T-helper 22 cell (primary cell): ENCODE measurements at regions not wholly inside any gene's neighbourhood (a gene's known extent, or its start where the extent isn't known, plus 50 kb on each side); places are given as distances from the start of the nearest gene placed in this dataset.
"Not testable (repeated sequence)": the region's sequence is repeated elsewhere in the genome, so short reads cannot be mapped to it uniquely, and the experiment has no call there.

Experiments
- DNase-seq: peaks from one replicate; pipeline ENCODE4 v3.0.0-alpha.2; 2020; ENCODE audit warnings: low read depth

DNA sequence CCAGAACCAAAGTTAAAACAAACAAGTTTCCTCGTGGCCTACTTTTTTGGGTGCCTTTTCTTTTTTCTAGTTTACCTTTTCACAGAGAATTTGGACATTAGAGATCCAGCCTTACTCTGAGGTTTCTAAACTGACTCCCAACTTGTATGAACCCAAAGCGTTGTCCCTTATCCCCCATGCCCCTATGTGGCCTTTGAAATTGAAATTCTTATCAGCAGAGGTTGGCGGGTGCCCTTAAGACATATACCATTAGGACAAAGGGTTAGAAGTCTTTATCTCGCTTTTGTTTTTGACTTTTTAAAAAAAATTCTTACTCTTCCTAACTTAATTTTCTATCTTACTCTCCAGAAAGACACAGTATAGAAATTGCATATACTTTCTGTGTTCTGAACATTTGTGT is 76.3 kb upstream of the C7orf33 start:
- no peak for DNase-seq

- no peak for DNase-seq
These were observed 75.3 kb upstream of the C7orf33 start for GRCh38 chr7:148515237-148515636.

DNA sequence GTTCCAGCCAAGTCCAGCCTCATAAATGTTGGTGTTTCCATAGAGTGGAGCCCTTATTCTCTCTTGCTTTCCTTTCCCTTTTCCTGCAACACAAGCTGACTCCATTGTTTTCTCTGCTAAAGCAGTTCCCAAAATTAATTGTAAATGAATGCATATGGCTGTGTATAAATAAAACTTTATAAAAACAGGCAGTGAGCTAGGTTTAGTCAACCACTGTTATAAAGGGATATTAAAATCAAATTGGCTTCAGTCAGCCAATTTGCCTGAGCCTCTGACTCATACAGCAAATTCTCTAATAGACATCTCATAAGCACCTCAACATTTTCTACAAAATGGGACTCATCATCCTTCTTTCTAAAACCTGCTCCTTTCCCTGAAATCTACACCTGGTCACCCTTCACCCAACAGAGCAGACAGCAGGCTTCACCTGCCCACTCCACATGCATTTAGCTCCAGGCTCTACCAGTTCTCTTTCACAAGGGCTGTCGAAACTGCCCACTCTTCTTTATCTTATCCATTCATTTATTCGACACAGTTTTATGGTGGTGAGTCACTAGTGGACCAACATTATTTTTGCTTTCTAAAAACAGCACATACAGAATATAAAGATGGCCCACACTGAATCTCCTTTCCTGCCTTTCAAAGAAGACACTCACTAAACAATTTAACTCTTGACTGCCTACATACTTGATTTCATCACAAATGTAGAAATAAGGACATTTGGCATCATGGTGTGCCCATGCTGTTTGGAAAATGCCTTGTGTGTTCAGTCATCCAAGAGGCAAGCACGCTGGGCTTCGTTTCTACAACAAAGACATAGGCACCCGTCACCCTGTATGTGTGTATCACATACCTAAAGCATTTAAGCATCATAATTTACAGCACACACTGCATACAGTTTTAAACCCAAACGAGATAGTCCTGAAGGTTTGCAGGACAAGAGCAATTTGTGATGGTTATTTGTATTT is 74.6 kb upstream of the C7orf33 start:
- no peak for DNase-seq

DNA sequence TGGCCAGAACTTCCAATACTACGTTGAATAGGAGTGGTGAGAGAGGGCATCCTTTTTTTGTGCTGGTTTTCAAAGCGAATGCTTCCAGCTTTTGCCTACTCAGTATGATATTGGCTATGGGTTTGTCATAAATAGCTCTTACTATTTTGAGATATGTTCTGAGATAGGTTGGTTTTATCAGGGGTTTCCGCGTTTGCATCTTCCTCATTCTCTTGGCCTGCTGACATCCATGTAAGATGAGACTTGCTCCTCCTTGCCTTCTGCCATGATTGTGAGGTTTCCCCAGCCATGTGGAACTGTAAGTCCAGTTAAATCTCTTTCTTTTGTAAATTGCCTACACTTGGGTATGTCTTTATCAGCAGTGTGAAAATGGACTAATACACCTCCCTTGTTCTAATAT is 71.2 kb upstream of the C7orf33 start:
- DNase-seq = not testable (repeated sequence)

- DNase-seq = no peak
These were observed 69.3 kb upstream of the C7orf33 start for GRCh38 chr7:148521271-148521670.

- no peak for DNase-seq
These were observed 67.0 kb upstream of the C7orf33 start for GRCh38 chr7:148523550-148523949.

DNA sequence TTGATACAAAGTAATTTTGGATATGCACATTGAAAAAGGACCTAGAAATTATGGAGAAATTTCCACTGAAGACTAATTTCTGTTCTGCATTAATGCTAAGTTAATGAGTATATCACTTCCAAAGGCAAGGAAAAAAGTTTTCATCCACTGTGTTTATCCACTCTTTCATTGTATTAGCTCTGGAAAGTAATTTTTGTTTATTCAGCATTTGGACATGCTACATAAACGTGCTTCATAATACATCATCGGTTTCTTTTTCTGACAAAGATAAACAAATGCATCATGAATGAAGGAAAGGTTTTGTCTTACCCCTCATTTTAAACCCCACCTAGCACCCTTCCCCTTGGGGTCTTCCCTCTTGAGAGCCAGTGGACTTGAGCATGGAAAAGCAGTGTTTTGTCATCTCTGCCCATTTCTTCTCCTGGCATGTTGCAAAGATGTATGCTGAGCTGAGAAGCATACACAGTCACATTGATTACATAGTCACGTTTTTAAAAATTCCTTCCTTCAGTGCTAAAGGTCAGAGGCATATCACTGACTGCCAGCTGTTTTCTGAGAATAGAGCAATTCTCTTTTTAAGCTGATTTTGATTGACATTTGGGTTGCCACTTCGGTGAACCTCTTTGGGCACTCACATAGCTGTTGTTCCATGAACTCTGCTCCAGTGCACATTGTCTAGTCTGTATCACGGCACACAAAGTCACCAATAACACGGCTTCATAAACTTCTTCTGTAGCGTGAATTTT is 65.9 kb upstream of the C7orf33 start:
- no peak for DNase-seq

- peak; percentile 72 for DNase-seq
These were observed 62.8 kb upstream of the C7orf33 start for GRCh38 chr7:148527717-148528168.

DNA sequence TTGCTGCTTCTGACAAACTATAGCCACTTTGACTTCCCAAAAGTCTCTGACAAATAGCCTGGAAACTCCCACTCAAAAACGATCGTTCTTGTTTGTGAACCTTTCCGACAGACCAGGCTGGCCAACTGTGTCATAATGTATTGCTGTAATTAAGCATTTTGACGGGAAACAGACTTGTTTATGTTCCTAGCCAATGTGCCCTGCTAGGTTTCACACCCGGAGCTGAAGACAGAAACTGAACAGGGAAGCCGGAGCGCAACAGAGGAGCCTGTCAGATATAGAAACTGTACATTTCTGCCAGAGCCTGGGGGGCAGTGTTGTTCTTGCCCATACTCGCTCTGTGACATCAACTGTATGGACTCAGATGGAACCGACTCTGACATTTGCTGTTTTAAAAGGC is 55.3 kb upstream of the C7orf33 start:
- no peak for DNase-seq

DNA sequence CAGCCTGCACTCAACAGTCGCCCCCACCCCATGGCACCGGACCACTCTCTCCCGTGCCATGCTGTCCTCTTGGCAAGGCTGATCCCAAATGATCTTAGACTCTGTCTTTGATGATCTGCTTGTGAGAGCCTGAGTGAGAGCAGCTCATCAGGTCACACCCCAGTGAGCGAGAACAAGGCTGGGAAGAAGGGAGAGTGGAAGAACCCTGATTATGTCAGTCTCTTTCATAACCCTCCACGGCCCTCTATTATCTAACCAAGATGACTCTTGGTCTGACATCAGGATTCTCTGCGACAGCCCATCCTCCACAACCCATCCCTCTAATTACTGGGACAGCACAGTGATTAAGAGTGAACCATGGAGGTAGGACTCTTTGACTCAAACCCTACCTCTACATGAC is 53.1 kb upstream of the C7orf33 start:
- no peak for DNase-seq

GRCh38 chr7:148540041-148540738 is 50.4 kb upstream of the C7orf33 start:
- DNase-seq = no peak
